OCI-LY7 (cell line): ENCODE measurements at regions not wholly inside any gene's neighbourhood (a gene's known extent, or its start where the extent isn't known, plus 50 kb on each side); places are given as distances from the start of the nearest gene placed in this dataset.

Experiments used
- EZH2phosphoT487 ChIP-seq: fragments of 200-600 bp; sonication (generic); IDR thresholded peaks from 2 replicates; pipeline ENCODE4 v1.6.1; 2018; ENCODE audit warnings: low read depth, borderline replicate concordance, mild to moderate bottlenecking, mixed run types, antibody characterized with exemption, low read length, moderate library complexity, mixed read lengths
- TF ChIP-seq, protein P1 (sequence below): fragments of 200-600 bp; sonication (generic); conservative IDR thresholded peaks from 2 replicates; pipeline ENCODE4 v1.5.1; 2014; ENCODE audit warnings: mild to moderate bottlenecking, antibody characterized with exemption, low read length, moderate library complexity, mixed read lengths

DNA sequence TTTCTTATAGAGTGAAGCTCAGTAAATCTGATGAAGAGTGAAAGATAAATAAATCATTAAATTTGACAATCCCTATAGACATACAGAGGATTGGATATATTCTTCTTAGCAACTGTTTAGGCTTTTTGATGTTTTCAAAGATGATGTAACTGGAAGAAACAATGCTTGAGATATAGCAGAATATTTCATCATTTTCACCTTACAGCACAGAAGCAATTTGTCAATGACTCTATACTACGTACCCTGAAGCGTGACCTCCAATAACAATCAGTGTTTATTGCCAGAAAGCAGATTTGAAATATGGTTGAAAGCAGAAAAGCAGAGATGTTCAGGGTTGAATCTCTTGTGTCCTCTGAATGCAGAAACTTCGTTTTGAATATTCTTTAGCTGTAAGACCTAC, 228.4 kb downstream of the DTHD1 start:
- TF ChIP-seq, protein P1, sequence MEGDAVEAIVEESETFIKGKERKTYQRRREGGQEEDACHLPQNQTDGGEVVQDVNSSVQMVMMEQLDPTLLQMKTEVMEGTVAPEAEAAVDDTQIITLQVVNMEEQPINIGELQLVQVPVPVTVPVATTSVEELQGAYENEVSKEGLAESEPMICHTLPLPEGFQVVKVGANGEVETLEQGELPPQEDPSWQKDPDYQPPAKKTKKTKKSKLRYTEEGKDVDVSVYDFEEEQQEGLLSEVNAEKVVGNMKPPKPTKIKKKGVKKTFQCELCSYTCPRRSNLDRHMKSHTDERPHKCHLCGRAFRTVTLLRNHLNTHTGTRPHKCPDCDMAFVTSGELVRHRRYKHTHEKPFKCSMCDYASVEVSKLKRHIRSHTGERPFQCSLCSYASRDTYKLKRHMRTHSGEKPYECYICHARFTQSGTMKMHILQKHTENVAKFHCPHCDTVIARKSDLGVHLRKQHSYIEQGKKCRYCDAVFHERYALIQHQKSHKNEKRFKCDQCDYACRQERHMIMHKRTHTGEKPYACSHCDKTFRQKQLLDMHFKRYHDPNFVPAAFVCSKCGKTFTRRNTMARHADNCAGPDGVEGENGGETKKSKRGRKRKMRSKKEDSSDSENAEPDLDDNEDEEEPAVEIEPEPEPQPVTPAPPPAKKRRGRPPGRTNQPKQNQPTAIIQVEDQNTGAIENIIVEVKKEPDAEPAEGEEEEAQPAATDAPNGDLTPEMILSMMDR: no peak
- no peak for TF ChIP-seq EZH2phosphoT487
